ENCODE measurements at regions not wholly inside any gene's neighbourhood (a gene's known extent, or its start where the extent isn't known, plus 50 kb on each side); places are given as distances from the start of the nearest gene placed in this dataset.

GRCh38 chr21:19922122-19922521 lies 1076.1 kb upstream of the NCAM2 start:
- H3K36me3 Mint-ChIP-seq (ENCODE audit: low read depth), result no peaks in the 10 kb centered on the region

GRCh38 chr21:19935467-19935866 lies 1062.7 kb upstream of the NCAM2 start:
- no peak overlapping the region for H3K4me3 Mint-ChIP-seq
- no peak for ATAC-seq
- H3K27ac Mint-ChIP-seq, result no peak overlapping the region
- peaks cover 15% of the 10 kb centered on the region for H3K9me3 Mint-ChIP-seq
- no peaks in the 10 kb centered on the region for H3K27me3 Mint-ChIP-seq
- H3K4me1 Mint-ChIP-seq, result no peaks in the 10 kb centered on the region
- no peaks in the 10 kb centered on the region for H3K36me3 Mint-ChIP-seq (ENCODE audit: low read depth)
- no peak for DNase-seq

More at GRCh38 chr21:19922122-19922521, 1076.1 kb upstream of the NCAM2 start:
- DNase-seq (no peak), ATAC-seq (no peak)
- no peaks in the 10 kb centered on the region for H3K27me3 Mint-ChIP-seq
- no peak overlapping the region for H3K4me3 Mint-ChIP-seq
- peaks cover 7% of the 10 kb centered on the region for H3K9me3 Mint-ChIP-seq
- H3K27ac Mint-ChIP-seq, result no peak overlapping the region
- H3K4me1 Mint-ChIP-seq, result no peaks in the 10 kb centered on the region

- no peaks in the 10 kb centered on the region for H3K27me3 Mint-ChIP-seq
Observed at GRCh38 chr21:19937619-19938018, 1060.6 kb upstream of the NCAM2 start.

GRCh38 chr21:19941626-19942025 lies 1056.6 kb upstream of the NCAM2 start:
- peaks cover 24% of the 10 kb centered on the region for H3K9me3 Mint-ChIP-seq

More at GRCh38 chr21:19937619-19938018, 1060.6 kb upstream of the NCAM2 start:
- Mint-ChIP-seq H3K4me3 (no peak overlapping the region), H3K9me3 (peaks cover 11% of the 10 kb centered on the region), H3K36me3 (ENCODE audit: low read depth) (no peaks in the 10 kb centered on the region), H3K4me1 (no peaks in the 10 kb centered on the region), H3K27ac (no peak overlapping the region)
- ATAC-seq (no peak), DNase-seq (no peak)

GRCh38 chr21:19950347-19950746 lies 1047.9 kb upstream of the NCAM2 start:
- ATAC-seq (no peak), DNase-seq (no peak)
- Mint-ChIP-seq H3K36me3 (ENCODE audit: low read depth) (no peaks in the 10 kb centered on the region), H3K4me3 (no peak overlapping the region), H3K27ac (no peak overlapping the region), H3K27me3 (no peaks in the 10 kb centered on the region), H3K4me1 (no peaks in the 10 kb centered on the region), H3K9me3 (peaks cover 13% of the 10 kb centered on the region)

More at GRCh38 chr21:19941626-19942025, 1056.6 kb upstream of the NCAM2 start:
- no peak for DNase-seq
- H3K4me1 Mint-ChIP-seq, result no peaks in the 10 kb centered on the region
- no peak overlapping the region for H3K4me3 Mint-ChIP-seq
- H3K36me3 Mint-ChIP-seq (ENCODE audit: low read depth), result no peaks in the 10 kb centered on the region
- H3K27ac Mint-ChIP-seq, result no peak overlapping the region
- no peaks in the 10 kb centered on the region for H3K27me3 Mint-ChIP-seq
- ATAC-seq, result no peak

- H3K27ac Mint-ChIP-seq, result no peak overlapping the region
- H3K27me3 Mint-ChIP-seq, result no peaks in the 10 kb centered on the region
- no peaks in the 10 kb centered on the region for H3K4me1 Mint-ChIP-seq
- peaks cover 14% of the 10 kb centered on the region for H3K9me3 Mint-ChIP-seq
- no peak for ATAC-seq
- DNase-seq, result no peak
- H3K4me3 Mint-ChIP-seq, result no peak overlapping the region
- H3K36me3 Mint-ChIP-seq (ENCODE audit: low read depth), result no peaks in the 10 kb centered on the region
Observed at GRCh38 chr21:19969156-19969555, 1029.1 kb upstream of the NCAM2 start.

- no peaks in the 10 kb centered on the region for H3K27me3 Mint-ChIP-seq
- peaks cover 7% of the 10 kb centered on the region for H3K9me3 Mint-ChIP-seq
- H3K27ac Mint-ChIP-seq, result no peak overlapping the region
- H3K36me3 Mint-ChIP-seq (ENCODE audit: low read depth), result no peaks in the 10 kb centered on the region
- ATAC-seq (no peak), DNase-seq (no peak)
- no peaks in the 10 kb centered on the region for H3K4me1 Mint-ChIP-seq
- no peak overlapping the region for H3K4me3 Mint-ChIP-seq
Observed at GRCh38 chr21:19981938-19982337, 1016.3 kb upstream of the NCAM2 start.

GRCh38 chr21:19986396-19986795 lies 1011.8 kb upstream of the NCAM2 start:
- DNase-seq (no peak), ATAC-seq (no peak)
- no peak overlapping the region for H3K27ac Mint-ChIP-seq
- H3K27me3 Mint-ChIP-seq, result no peaks in the 10 kb centered on the region
- peaks cover 12% of the 10 kb centered on the region for H3K9me3 Mint-ChIP-seq
- no peaks in the 10 kb centered on the region for H3K4me1 Mint-ChIP-seq
- H3K4me3 Mint-ChIP-seq, result no peak overlapping the region
- no peaks in the 10 kb centered on the region for H3K36me3 Mint-ChIP-seq (ENCODE audit: low read depth)

- Mint-ChIP-seq H3K27ac (no peak overlapping the region), H3K36me3 (ENCODE audit: low read depth) (no peaks in the 10 kb centered on the region), H3K27me3 (no peaks in the 10 kb centered on the region), H3K4me1 (no peaks in the 10 kb centered on the region), H3K4me3 (no peak overlapping the region), H3K9me3 (peaks cover 22% of the 10 kb centered on the region)
- ATAC-seq, result no peak
- DNase-seq, result no peak
Observed at GRCh38 chr21:19987671-19988070, 1010.5 kb upstream of the NCAM2 start.

GRCh38 chr21:19992540-19992939 lies 1005.7 kb upstream of the NCAM2 start:
- H3K27me3 Mint-ChIP-seq, result no peaks in the 10 kb centered on the region
- no peak for ATAC-seq
- DNase-seq, result no peak
- no peak overlapping the region for H3K27ac Mint-ChIP-seq
- H3K4me3 Mint-ChIP-seq, result no peak overlapping the region
- H3K9me3 Mint-ChIP-seq, result peaks cover 22% of the 10 kb centered on the region
- no peaks in the 10 kb centered on the region for H3K4me1 Mint-ChIP-seq
- no peaks in the 10 kb centered on the region for H3K36me3 Mint-ChIP-seq (ENCODE audit: low read depth)

GRCh38 chr21:19993268-19993667 lies 1004.9 kb upstream of the NCAM2 start:
- Mint-ChIP-seq H3K36me3 (ENCODE audit: low read depth) (no peaks in the 10 kb centered on the region), H3K27me3 (no peaks in the 10 kb centered on the region), H3K4me3 (no peak overlapping the region), H3K27ac (no peak overlapping the region), H3K9me3 (peaks cover 19% of the 10 kb centered on the region), H3K4me1 (no peaks in the 10 kb centered on the region)
- DNase-seq, result no peak
- no peak for ATAC-seq

- Mint-ChIP-seq H3K9me3 (peaks cover 24% of the 10 kb centered on the region), H3K27ac (no peak overlapping the region), H3K4me1 (no peaks in the 10 kb centered on the region), H3K27me3 (no peaks in the 10 kb centered on the region), H3K4me3 (no peak overlapping the region), H3K36me3 (ENCODE audit: low read depth) (no peaks in the 10 kb centered on the region)
- no peak for DNase-seq
- ATAC-seq, result no peak
Observed at GRCh38 chr21:19995253-19995652, 1003.0 kb upstream of the NCAM2 start.

GRCh38 chr21:19998453-19998852 lies 999.8 kb upstream of the NCAM2 start:
- H3K36me3 Mint-ChIP-seq (ENCODE audit: low read depth), result no peaks in the 10 kb centered on the region
- ATAC-seq, result no peak

GRCh38 chr21:19999369-20000272 lies 998.6 kb upstream of the NCAM2 start:
- Mint-ChIP-seq H3K36me3 (ENCODE audit: low read depth) (no peaks in the 10 kb centered on the region), H3K27ac (no peak overlapping the region), H3K4me1 (no peaks in the 10 kb centered on the region), H3K4me3 (no peak overlapping the region), H3K9me3 (peaks cover 11% of the 10 kb centered on the region), H3K27me3 (no peaks in the 10 kb centered on the region)
- DNase-seq, result no peak
- no peak for ATAC-seq

More at GRCh38 chr21:19998453-19998852, 999.8 kb upstream of the NCAM2 start:
- H3K27ac Mint-ChIP-seq, result no peak overlapping the region
- H3K9me3 Mint-ChIP-seq, result peaks cover 11% of the 10 kb centered on the region
- DNase-seq, result no peak
- no peaks in the 10 kb centered on the region for H3K27me3 Mint-ChIP-seq
- no peak overlapping the region for H3K4me3 Mint-ChIP-seq
- H3K4me1 Mint-ChIP-seq, result no peaks in the 10 kb centered on the region

- ATAC-seq (peak; percentile 33), DNase-seq (no peak)
- Mint-ChIP-seq H3K36me3 (ENCODE audit: low read depth) (no peaks in the 10 kb centered on the region), H3K27me3 (no peaks in the 10 kb centered on the region), H3K27ac (no peak overlapping the region), H3K4me1 (no peaks in the 10 kb centered on the region), H3K9me3 (peaks cover 8% of the 10 kb centered on the region), H3K4me3 (no peak overlapping the region)
Observed at GRCh38 chr21:20004367-20004766, 993.8 kb upstream of the NCAM2 start.
